ENCODE measurements at regions not wholly inside any gene's neighbourhood (a gene's known extent, or its start where the extent isn't known, plus 50 kb on each side); places are given as distances from the start of the nearest gene placed in this dataset.
"Not testable (repeated sequence)": the region's sequence is repeated elsewhere in the genome, so short reads cannot be mapped to it uniquely, and the experiment has no call there.

GRCh38 chr4:189234948-189235347 is 705.7 kb upstream of the FRG1 start:
- CTCF ChIA-PET, result not testable (repeated sequence)

GRCh38 chr4:189235599-189235998 is 705.1 kb upstream of the FRG1 start:
- H3K4me3 ChIP-seq (ENCODE audit: low read depth, low read length), result no peak overlapping the region
- no peaks in the 10 kb centered on the region for H3K36me3 ChIP-seq (ENCODE audit: control insufficient read depth in 2 of 2, insufficient read depth in 1 of 2, low read length in 2 of 2)
- no peak overlapping the region for H3K27ac ChIP-seq (ENCODE audit: extremely low read depth, low read depth, low read length)
- TF ChIP-seq ZNF558 (tag by site-specific recombination; IDR thresholded peaks at IDR 0.05) (no peak), ZNF184 (tag by site-specific recombination; IDR thresholded peaks at IDR 0.05) (no peak), ZBTB11 (tag by site-specific recombination; conservative IDR thresholded peaks at IDR 0.05; ENCODE audit: low read depth) (no peak), ZNF596 (tag by site-specific recombination; IDR thresholded peaks at IDR 0.05) (no peak), ZFP37 (tag by site-specific recombination; IDR thresholded peaks at IDR 0.05) (no peak), ZNF341 (tag by site-specific recombination; IDR thresholded peaks at IDR 0.05; ENCODE audit: low read depth) (no peak), ZNF580 (tag by site-specific recombination; IDR thresholded peaks at IDR 0.05) (no peak), SETDB1 (IDR thresholded peaks at IDR 0.05; ENCODE audit: insufficient read length, low read length) (no peak)
- ChIA-PET POLR2A (no interaction called here), CTCF (no interaction called here)
- H3K9me3 ChIP-seq (ENCODE audit: control insufficient read depth, insufficient read depth, low read depth, low read length), result no peaks in the 10 kb centered on the region
- no peaks in the 10 kb centered on the region for H3K4me1 ChIP-seq (ENCODE audit: control insufficient read depth, insufficient read depth, low read length)

More at GRCh38 chr4:189234948-189235347, 705.7 kb upstream of the FRG1 start:
- POLR2A ChIA-PET; H3K27ac ChIP-seq (ENCODE audit: extremely low read depth, low read depth, low read length); H3K4me1 ChIP-seq (ENCODE audit: control insufficient read depth, insufficient read depth, low read length); H3K36me3 ChIP-seq (ENCODE audit: control insufficient read depth in 2 of 2, insufficient read depth in 1 of 2, low read length in 2 of 2); H3K4me3 ChIP-seq (ENCODE audit: low read depth, low read length); H3K9me3 ChIP-seq (ENCODE audit: control insufficient read depth, insufficient read depth, low read depth, low read length): not testable (repeated sequence)
- TF ChIP-seq ZBTB26 (tag by site-specific recombination; optimal IDR thresholded peaks at IDR 0.05), result peak; percentile 24

- POLR2A ChIA-PET; H3K4me3 ChIP-seq (ENCODE audit: low read depth, low read length); H3K9me3 ChIP-seq (ENCODE audit: control insufficient read depth, insufficient read depth, low read depth, low read length); CTCF ChIA-PET; H3K36me3 ChIP-seq (ENCODE audit: control insufficient read depth in 2 of 2, insufficient read depth in 1 of 2, low read length in 2 of 2); H3K4me1 ChIP-seq (ENCODE audit: control insufficient read depth, insufficient read depth, low read length); H3K27ac ChIP-seq (ENCODE audit: extremely low read depth, low read depth, low read length): not testable (repeated sequence)
Measured at GRCh38 chr4:189236321-189236720, 704.4 kb upstream of the FRG1 start.

GRCh38 chr4:189237340-189237739 is 703.3 kb upstream of the FRG1 start:
- CTCF ChIA-PET, result no interaction called here
- Histone ChIP-seq H3K4me1 (ENCODE audit: control insufficient read depth, insufficient read depth, low read length) (no peaks in the 10 kb centered on the region), H3K9me3 (ENCODE audit: control insufficient read depth, insufficient read depth, low read depth, low read length) (no peaks in the 10 kb centered on the region), H3K27ac (ENCODE audit: extremely low read depth, low read depth, low read length) (no peak overlapping the region), H3K36me3 (ENCODE audit: control insufficient read depth in 2 of 2, insufficient read depth in 1 of 2, low read length in 2 of 2) (no peaks in the 10 kb centered on the region), H3K4me3 (ENCODE audit: low read depth, low read length) (no peak overlapping the region)
- POLR2A ChIA-PET, result no interaction called here
- TF ChIP-seq OSR2 (tag by site-specific recombination; IDR thresholded peaks at IDR 0.05) (no peak), ZEB2 (tag by site-specific recombination; IDR thresholded peaks at IDR 0.05) (no peak), ZNF362 (tag by site-specific recombination; IDR thresholded peaks at IDR 0.05) (no peak), ZNF274 (IDR thresholded peaks at IDR 0.05; ENCODE audit: low read length) (no peak), ZNF274 (tag by site-specific recombination; IDR thresholded peaks at IDR 0.05; ENCODE audit: borderline replicate concordance) (no peak), HOXA7 (CRISPR knock-in tag; IDR thresholded peaks at IDR 0.05; ENCODE audit: borderline replicate concordance) (no peak), ZXDB (tag by site-specific recombination; IDR thresholded peaks at IDR 0.05) (no peak), ZNF138 (tag by site-specific recombination; IDR thresholded peaks at IDR 0.05; ENCODE audit: borderline replicate concordance) (no peak), ZBTB6 (tag by site-specific recombination; IDR thresholded peaks at IDR 0.05) (no peak), ZBTB21 (tag by site-specific recombination; IDR thresholded peaks at IDR 0.05) (no peak), ZNF639 (tag by site-specific recombination; IDR thresholded peaks at IDR 0.05) (no peak)
